ENCODE measurements at regions not wholly inside any gene's neighbourhood (a gene's known extent, or its start where the extent isn't known, plus 50 kb on each side); places are given as distances from the start of the nearest gene placed in this dataset.

DNA sequence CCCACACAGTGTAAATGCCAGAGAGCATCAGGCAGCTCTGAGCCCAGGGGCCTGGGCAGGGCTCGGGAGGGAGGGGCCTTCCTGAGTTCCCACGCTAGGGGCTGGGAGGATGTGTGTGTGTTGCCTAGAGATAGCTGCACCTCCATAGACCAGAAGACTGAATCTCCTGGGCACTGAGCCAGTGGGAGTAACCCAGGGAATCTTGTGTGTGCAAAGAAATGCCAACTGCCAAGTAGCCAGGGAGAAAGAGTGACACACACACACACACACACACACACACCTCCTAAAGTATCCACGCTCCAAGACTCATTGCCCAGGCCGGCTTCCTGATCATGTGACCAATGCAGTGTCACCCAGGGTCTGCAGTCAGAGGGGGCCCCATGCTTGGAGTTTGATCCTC is 166.2 kb upstream of the RPL38 start:
- Histone ChIP-seq H3K27me3 (ENCODE audit: insufficient read depth, low read length) (no peaks in the 10 kb centered on the region), H3K9ac (ENCODE audit: low read depth, low read length) (no peak overlapping the region), H3K9me3 (ENCODE audit: insufficient read depth, low read depth, low read length) (no peaks in the 10 kb centered on the region), H3K4me1 (ENCODE audit: insufficient read depth, low read length) (peaks cover under 1% of the 10 kb centered on the region; the same call in 1 of the 2 replicates), H3K36me3 (ENCODE audit: insufficient read depth, low read depth, low read length) (no peaks in the 10 kb centered on the region), H3K27ac (ENCODE audit: low read length) (no peak overlapping the region), H3K4me3 (ENCODE audit: low read length) (no peak overlapping the region)

DNA sequence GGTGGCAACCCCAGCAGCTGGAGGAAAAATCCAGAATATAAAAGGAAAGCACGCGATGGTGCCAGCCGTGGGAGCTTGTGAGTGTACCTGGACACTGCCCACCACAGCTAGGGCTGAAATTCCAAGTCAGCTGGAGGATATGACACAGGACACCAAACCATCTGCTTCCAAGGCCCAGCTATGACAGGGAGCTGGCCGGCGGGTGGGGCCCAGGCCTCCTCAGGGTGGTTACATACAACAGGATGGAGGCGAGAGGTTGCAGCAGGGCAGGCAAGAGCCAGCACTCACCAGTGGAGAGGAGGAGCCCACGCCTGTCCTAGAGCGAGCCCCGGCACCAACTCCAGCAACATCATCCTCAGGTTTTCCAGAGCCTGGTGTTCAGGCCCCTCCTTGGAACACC is 163.2 kb upstream of the RPL38 start:
- Histone ChIP-seq H3K4me1 (ENCODE audit: insufficient read depth, low read length) (no peaks in the 10 kb centered on the region), H3K36me3 (ENCODE audit: insufficient read depth, low read depth, low read length) (no peaks in the 10 kb centered on the region), H3K27ac (ENCODE audit: low read length) (no peak overlapping the region), H3K27me3 (ENCODE audit: insufficient read depth, low read length) (no peaks in the 10 kb centered on the region), H3K4me3 (ENCODE audit: low read length) (no peak overlapping the region), H3K9ac (ENCODE audit: low read depth, low read length) (no peak overlapping the region), H3K9me3 (ENCODE audit: insufficient read depth, low read depth, low read length) (no peaks in the 10 kb centered on the region)

DNA sequence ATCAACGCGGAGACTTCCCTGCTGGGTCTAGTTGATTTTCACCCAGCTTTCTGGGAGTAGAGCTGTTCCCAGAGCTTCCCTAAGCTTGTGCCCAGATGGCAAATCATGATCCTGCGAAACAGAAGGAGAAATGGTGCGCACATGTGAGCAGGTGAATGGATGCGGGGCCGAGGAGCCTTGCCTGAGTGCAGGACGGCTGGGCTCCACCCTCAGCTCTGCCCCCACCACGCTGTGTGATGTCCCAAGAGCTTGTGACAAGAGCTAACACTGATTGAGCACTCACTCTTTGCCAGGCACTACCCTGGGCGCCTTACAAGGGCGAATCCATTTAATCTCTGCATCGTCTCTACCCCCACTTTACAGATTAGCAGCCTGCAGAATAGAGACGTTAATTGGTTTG is 162.7 kb upstream of the RPL38 start:
- H3K9ac ChIP-seq (ENCODE audit: low read depth, low read length) = no peak overlapping the region
- H3K36me3 ChIP-seq (ENCODE audit: insufficient read depth, low read depth, low read length) = no peaks in the 10 kb centered on the region
- no peak overlapping the region for H3K27ac ChIP-seq (ENCODE audit: low read length)
- H3K4me3 ChIP-seq (ENCODE audit: low read length) = no peak overlapping the region
- H3K4me1 ChIP-seq (ENCODE audit: insufficient read depth, low read length) = no peaks in the 10 kb centered on the region
- no peaks in the 10 kb centered on the region for H3K9me3 ChIP-seq (ENCODE audit: insufficient read depth, low read depth, low read length)
- H3K27me3 ChIP-seq (ENCODE audit: insufficient read depth, low read length) = no peaks in the 10 kb centered on the region; the same call in 1 of the 2 replicates

DNA sequence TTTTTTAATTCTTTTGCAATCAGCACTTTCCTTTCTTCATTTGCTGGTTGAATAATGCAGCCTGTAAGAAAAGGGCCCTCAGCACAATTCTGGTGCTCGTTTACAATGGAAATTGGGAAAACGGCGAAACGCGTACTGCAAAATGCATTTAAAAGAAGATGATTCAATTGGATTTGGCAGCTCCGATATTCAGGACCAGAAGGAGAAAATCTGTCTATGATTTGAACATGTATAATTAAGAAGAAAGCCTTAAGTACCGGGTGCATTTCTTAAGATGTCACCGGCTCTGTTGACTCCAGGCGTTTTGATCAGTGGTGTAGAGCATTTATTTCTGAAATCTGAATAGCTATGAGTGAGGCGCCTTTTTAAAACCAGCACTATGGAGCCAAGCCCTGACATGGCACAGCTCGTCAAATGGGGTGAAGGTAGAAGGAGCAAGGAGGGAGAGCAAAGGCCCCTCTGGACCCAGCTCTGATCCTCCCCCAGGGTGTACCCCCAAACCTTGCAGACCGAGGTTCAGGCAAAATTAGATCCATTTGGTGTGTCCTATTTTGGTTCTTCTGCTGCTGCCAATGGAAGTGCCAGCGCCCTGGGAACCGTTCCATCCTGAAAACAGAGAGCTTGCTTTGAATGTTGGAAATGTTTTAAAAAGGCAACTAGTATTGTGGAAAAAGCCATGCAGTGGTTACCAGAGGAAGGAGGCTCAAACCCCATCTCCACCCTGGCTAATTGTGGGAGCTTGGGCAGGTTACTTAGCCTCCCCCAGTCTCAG is 161.4 kb upstream of the RPL38 start:
- Histone ChIP-seq H3K27me3 (ENCODE audit: insufficient read depth, low read length) (no peaks in the 10 kb centered on the region; the same call in 1 of the 2 replicates), H3K36me3 (ENCODE audit: insufficient read depth, low read depth, low read length) (no peaks in the 10 kb centered on the region), H3K9ac (ENCODE audit: low read depth, low read length) (no peak overlapping the region), H3K4me1 (ENCODE audit: insufficient read depth, low read length) (no peaks in the 10 kb centered on the region), H3K4me3 (ENCODE audit: low read length) (no peak overlapping the region), H3K9me3 (ENCODE audit: insufficient read depth, low read depth, low read length) (no peaks in the 10 kb centered on the region), H3K27ac (ENCODE audit: low read length) (no peak overlapping the region)

DNA sequence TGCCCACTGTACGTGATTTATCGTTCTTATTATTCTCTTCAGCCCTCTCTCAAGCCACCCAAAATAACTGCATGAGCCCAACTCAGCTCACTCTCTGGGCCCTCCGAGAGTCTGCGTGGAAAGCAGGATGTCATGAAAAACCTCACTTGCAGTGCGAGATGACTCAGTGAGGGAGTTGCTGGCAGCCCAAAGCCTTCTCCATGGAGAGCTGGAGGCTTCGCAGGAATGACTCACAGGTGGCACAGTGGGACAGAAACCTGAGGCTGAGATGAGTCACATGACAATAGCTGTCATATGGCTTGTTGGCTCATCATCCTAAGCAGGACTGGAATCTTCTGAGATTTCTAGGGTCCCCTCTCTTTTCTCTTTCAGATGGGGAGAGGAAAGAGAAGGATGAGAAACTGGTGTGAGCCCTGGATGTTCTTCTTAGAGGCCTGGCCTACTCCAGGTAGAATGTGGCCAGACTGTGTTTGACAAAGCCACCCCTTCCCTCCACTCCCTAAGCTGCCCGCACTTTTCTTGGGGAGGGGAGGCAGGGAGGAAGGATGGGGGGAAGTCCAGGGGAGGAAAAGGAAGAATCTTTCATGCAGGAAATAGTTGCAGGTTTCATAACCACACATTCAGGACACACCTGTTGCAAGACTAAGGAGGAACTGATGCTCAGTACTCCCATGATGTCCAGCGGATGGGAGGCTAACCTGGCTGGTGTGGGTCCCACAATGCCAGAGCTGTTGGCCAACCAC is 160.6 kb upstream of the RPL38 start:
- H3K27ac ChIP-seq (ENCODE audit: low read length) = no peak overlapping the region
- no peaks in the 10 kb centered on the region for H3K9me3 ChIP-seq (ENCODE audit: insufficient read depth, low read depth, low read length)
- H3K4me3 ChIP-seq (ENCODE audit: low read length) = no peak overlapping the region
- no peaks in the 10 kb centered on the region for H3K36me3 ChIP-seq (ENCODE audit: insufficient read depth, low read depth, low read length)
- H3K9ac ChIP-seq (ENCODE audit: low read depth, low read length) = no peak overlapping the region
- no peaks in the 10 kb centered on the region; the same call in 1 of the 2 replicates for H3K27me3 ChIP-seq (ENCODE audit: insufficient read depth, low read length)
- no peaks in the 10 kb centered on the region for H3K4me1 ChIP-seq (ENCODE audit: insufficient read depth, low read length)

DNA sequence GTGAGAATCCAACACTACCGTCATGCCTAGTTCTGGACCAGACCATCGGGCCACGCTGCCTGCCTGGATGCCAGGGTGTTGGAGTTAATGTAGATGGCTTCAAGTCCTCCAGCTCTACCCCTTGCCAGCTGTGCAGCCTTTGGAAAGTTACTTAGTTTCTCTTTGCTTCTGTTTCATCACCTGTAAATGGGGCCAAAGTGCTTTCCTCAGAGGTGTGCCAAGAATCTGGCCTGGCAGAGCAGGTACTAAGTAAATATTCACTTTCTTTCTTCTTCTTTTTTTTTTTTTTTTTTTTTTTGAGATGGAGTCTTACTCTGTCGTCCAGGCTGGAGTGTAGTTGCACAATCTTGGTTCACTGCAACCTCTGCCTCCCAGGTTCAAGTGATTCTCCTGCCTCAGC is 159.5 kb upstream of the RPL38 start:
- H3K4me3 ChIP-seq (ENCODE audit: low read length) = no peak overlapping the region
- H3K4me1 ChIP-seq (ENCODE audit: insufficient read depth, low read length) = no peaks in the 10 kb centered on the region
- H3K9me3 ChIP-seq (ENCODE audit: insufficient read depth, low read depth, low read length) = no peaks in the 10 kb centered on the region
- no peak overlapping the region for H3K27ac ChIP-seq (ENCODE audit: low read length)
- no peaks in the 10 kb centered on the region; the same call in 1 of the 2 replicates for H3K27me3 ChIP-seq (ENCODE audit: insufficient read depth, low read length)
- no peak overlapping the region for H3K9ac ChIP-seq (ENCODE audit: low read depth, low read length)
- H3K36me3 ChIP-seq (ENCODE audit: insufficient read depth, low read depth, low read length) = no peaks in the 10 kb centered on the region

DNA sequence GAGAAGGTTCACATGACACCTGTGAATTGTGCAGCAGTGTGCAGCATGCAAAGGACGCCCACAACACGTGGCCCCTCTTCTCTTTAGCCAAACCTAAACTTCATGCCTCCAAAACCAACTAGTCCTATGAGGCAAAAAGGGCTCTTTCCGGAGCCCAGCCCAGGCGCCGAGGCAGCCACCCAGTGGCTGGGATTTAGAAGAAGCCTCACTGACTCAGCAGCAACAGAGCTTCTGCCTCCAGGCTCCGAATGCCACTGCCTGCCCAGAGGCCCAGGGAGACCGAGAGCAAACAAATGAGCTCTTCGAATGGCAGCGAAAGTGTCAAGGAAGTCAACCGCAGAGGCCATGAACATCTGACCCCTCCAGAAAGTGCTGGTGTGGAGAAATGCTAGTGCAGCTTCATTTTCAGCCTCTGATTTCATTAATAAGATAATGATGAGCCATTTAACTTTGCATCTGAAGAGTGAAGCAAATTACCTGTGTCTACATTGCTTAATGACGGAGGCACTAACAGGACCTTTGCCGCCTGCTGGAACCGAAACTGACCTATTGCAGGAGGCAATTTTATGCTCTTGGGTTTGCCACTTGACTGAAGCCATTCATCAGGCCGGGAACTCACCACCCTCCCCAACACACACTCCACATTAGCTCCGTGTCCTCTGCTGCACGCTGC is 157.7 kb upstream of the RPL38 start:
- Histone ChIP-seq H3K9ac (ENCODE audit: low read depth, low read length) (no peak overlapping the region), H3K9me3 (ENCODE audit: insufficient read depth, low read depth, low read length) (no peaks in the 10 kb centered on the region), H3K27me3 (ENCODE audit: insufficient read depth, low read length) (no peaks in the 10 kb centered on the region; the same call in 1 of the 2 replicates), H3K4me1 (ENCODE audit: insufficient read depth, low read length) (no peaks in the 10 kb centered on the region), H3K4me3 (ENCODE audit: low read length) (no peak overlapping the region), H3K27ac (ENCODE audit: low read length) (no peak overlapping the region), H3K36me3 (ENCODE audit: insufficient read depth, low read depth, low read length) (no peaks in the 10 kb centered on the region)

DNA sequence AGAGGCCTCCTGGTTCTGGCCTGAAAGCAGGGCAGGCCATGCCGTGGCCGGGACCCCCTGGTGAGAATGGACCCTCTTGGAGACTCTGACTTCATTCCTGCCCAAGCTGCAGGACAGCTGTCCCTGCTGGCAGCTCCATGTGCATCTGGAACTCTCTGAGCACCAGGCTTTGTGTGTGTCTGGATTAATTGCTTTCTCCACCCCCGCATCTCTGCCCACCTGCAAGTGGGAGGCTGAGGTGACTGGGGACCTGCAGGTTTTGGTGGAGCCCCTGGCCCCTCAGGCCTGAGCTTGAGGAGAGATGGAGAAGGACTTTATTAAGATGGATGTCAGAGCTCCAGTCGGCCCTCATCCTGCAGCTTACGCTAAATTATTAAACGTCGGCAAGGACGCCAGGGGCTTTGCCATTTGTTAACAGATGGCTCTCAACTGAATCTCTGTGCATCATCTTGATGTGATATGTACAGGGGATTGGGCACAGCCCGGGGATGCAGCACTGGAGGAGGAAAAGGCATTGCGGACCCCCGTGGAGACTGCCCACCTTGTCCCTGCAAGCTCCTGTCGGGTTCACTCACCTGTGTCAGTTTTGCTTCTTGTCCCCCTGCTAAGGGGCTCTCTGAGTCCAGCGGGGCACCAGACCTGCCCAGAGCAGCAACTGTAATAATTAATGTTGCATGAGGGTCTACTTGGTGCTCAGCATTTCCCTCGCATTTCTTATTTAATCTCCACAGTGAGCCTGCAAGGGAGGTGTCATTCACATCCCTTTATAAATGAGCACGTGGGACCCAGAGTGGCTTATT is 154.1 kb upstream of the RPL38 start:
- Histone ChIP-seq H3K4me3 (ENCODE audit: low read length) (no peak overlapping the region), H3K4me1 (ENCODE audit: insufficient read depth, low read length) (no peaks in the 10 kb centered on the region), H3K9ac (ENCODE audit: low read depth, low read length) (no peak overlapping the region), H3K27me3 (ENCODE audit: insufficient read depth, low read length) (no peaks in the 10 kb centered on the region; the same call in 1 of the 2 replicates), H3K36me3 (ENCODE audit: insufficient read depth, low read depth, low read length) (no peaks in the 10 kb centered on the region), H3K9me3 (ENCODE audit: insufficient read depth, low read depth, low read length) (no peaks in the 10 kb centered on the region), H3K27ac (ENCODE audit: low read length) (no peak overlapping the region)

DNA sequence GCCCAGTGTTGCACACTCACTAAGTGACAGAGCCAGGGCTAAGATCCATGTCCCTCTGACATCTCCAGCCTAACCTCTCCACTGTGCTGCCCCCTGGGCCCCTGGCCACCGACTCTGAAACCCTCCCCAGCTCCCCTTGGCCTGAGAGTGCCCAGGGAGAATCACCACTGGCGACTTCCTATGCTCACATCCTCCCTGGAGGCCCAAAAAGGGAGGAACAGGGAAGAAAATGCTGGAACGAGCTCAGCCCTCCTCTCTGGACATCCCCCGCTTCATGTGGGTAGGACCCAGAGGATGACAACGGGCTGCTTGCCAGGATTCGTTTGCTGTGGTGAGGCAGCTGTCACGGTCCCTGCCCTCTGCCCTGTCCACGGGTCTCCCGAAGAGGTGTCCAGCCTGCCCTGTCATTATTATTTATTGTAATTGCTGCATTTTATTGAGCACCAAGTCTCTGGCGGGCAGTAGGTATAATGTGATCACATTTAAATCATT is 153.5 kb upstream of the RPL38 start:
- no peaks in the 10 kb centered on the region for H3K36me3 ChIP-seq (ENCODE audit: insufficient read depth, low read depth, low read length)
- no peaks in the 10 kb centered on the region for H3K4me1 ChIP-seq (ENCODE audit: insufficient read depth, low read length)
- H3K27ac ChIP-seq (ENCODE audit: low read length) = no peak overlapping the region
- H3K27me3 ChIP-seq (ENCODE audit: insufficient read depth, low read length) = no peaks in the 10 kb centered on the region; the same call in 1 of the 2 replicates
- no peaks in the 10 kb centered on the region for H3K9me3 ChIP-seq (ENCODE audit: insufficient read depth, low read depth, low read length)
- no peak overlapping the region for H3K4me3 ChIP-seq (ENCODE audit: low read length)
- no peak overlapping the region for H3K9ac ChIP-seq (ENCODE audit: low read depth, low read length)

DNA sequence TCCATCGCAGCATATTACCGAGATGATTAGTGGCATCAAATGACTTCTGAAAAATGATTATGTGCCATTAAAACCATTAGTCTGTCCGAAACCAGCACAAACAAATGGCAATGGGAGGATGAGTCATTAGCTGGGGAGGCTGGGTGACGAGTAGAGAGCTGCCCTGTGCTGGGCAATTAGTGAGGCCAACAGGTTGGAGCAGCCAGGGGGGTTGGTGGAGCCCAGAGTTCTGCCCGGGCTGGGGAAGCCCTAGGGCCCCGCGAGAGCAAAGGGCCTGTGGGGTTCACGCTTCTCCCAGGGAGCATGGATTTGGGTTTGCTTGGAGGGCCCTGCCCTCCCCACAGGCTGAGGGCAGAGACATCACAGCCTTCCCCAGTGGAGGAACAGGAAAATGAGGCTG is 152.1 kb upstream of the RPL38 start:
- no peak overlapping the region for H3K9ac ChIP-seq (ENCODE audit: low read depth, low read length)
- H3K4me3 ChIP-seq (ENCODE audit: low read length) = no peak overlapping the region
- no peak overlapping the region for H3K27ac ChIP-seq (ENCODE audit: low read length)
- H3K27me3 ChIP-seq (ENCODE audit: insufficient read depth, low read length) = no peaks in the 10 kb centered on the region
- no peaks in the 10 kb centered on the region for H3K9me3 ChIP-seq (ENCODE audit: insufficient read depth, low read depth, low read length)
- no peaks in the 10 kb centered on the region for H3K36me3 ChIP-seq (ENCODE audit: insufficient read depth, low read depth, low read length)
- H3K4me1 ChIP-seq (ENCODE audit: insufficient read depth, low read length) = no peaks in the 10 kb centered on the region

All from iPS-20b (cell line).